GM12892 (cell line): ENCODE measurements at regions not wholly inside any gene's neighbourhood (a gene's known extent, or its start where the extent isn't known, plus 50 kb on each side); places are given as distances from the start of the nearest gene placed in this dataset.

ENCODE experiments used
- POLR2A ChIP-seq: IDR thresholded peaks from 2 replicates; pipeline ENCODE4 v1.6.1; 2011; ENCODE audit warnings: low read depth, low read length, control low read depth
- TAF1 ChIP-seq: IDR thresholded peaks from 2 replicates; pipeline ENCODE4 v1.6.1; 2011; ENCODE audit warnings: low read depth, mild to moderate bottlenecking, control low read depth, low read length, borderline replicate concordance

DNA sequence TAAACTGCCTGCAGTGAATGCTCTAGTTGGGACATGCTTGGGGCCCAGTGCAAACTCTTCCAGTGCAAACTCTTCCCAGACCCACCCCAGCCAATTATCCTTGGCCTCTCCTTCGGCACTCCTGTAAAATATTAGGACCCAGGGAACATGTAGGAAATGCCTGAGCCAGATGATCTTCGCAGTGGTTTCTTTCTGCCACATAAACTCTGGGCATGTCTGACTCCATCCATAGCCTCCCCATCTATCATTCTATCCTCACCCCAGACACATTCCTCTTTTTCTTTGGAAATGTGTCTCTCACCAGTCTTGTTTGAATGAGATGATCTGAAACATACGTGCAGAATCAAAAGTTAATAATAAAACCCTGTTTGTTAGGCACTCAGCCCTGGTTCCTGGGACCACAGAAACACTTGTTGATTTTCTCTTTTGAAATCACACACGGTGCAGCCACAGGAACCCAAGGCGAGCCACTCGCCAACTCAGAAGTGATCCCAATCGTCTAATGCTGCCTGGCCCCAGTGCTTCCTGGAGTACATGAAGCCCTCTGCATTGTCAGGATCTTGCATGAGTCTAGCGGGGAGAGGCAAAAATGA, 108.9 kb upstream of the CST7 start:
- no peak for TF ChIP-seq TAF1
- no peak for TF ChIP-seq POLR2A
